Upper lobe of left lung (tissue), 4 donors: ENCODE measurements at regions not wholly inside any gene's neighbourhood (a gene's known extent, or its start where the extent isn't known, plus 50 kb on each side); places are given as distances from the start of the nearest gene placed in this dataset.

ENCODE experiments used
- CTCF ChIP-seq, 6 experiments: fragments of 450-650 bp in 4 of 6; fragments of 200-600 bp in 2 of 6; sonication (generic) in 2 of 6; IDR thresholded peaks; one replicate each; pipeline ENCODE4 v1.5.1; 2016 to 2019; ENCODE audit warnings: antibody characterized with exemption in 6 of 6
- EP300 ChIP-seq, 4 donors: sonication (generic); formaldehyde crosslinking; IDR thresholded peaks; one replicate each; pipeline ENCODE4 v1.5.1; 2017; ENCODE audit warnings: antibody characterized with exemption in 4 of 4, control low read depth in 2 of 4
- POLR2A ChIP-seq, 4 donors: fragments of 450-650 bp; IDR thresholded peaks; one replicate each; pipeline ENCODE4 v1.5.1; 2016 to 2017; ENCODE audit warnings: antibody characterized with exemption in 4 of 4, mild to moderate bottlenecking in 2 of 4
- POLR2AphosphoS5 ChIP-seq, 2 donors: sonication (generic); formaldehyde crosslinking; IDR thresholded peaks; one replicate each; pipeline ENCODE4 v1.5.1; 2017; ENCODE audit warnings: antibody characterized with exemption in 2 of 2

GRCh38 chr2:239824866-239825704 is 200.1 kb downstream of the NDUFA10 start:
- TF ChIP-seq POLR2A (IDR thresholded peaks at IDR 0.05) (no peak), POLR2AphosphoS5 (IDR thresholded peaks at IDR 0.05) (no peak), CTCF (IDR thresholded peaks at IDR 0.05) (no peak), EP300 (IDR thresholded peaks at IDR 0.05) (no peak)
